SU-DHL-6 (cell line): ENCODE measurements at regions not wholly inside any gene's neighbourhood (a gene's known extent, or its start where the extent isn't known, plus 50 kb on each side); places are given as distances from the start of the nearest gene placed in this dataset.

Source experiments
- H2AFZ ChIP-seq: fragments of 200-600 bp; sonication (generic); 2 replicates; pipeline ENCODE4 v1.6.1; 2014; ENCODE audit warnings: low read depth, mild to moderate bottlenecking, moderate library complexity, mixed read lengths, antibody characterized with exemption, low read length; ENCODE audit not compliant: severe bottlenecking
- H3F3A ChIP-seq: fragments of 200-600 bp; shearing (Covaris generic); 2 replicates; pipeline ENCODE4 v1.6.0; 2016; ENCODE audit warnings: antibody characterized with exemption, mild to moderate bottlenecking; ENCODE audit not compliant: insufficient read depth
- H3K27ac ChIP-seq: fragments of 200-600 bp; sonication (generic); 2 replicates; pipeline ENCODE4 v1.5.1; 2016; ENCODE audit warnings: low read depth, mild to moderate bottlenecking, low read length, moderate library complexity, mixed read lengths
- H3K27me3 ChIP-seq: fragments of 200-600 bp; sonication (generic), shearing (Covaris generic); 2 replicates; pipeline ENCODE4 v1.6.0; 2014; ENCODE audit warnings: mild to moderate bottlenecking, low read length
- H3K36me3 ChIP-seq: fragments of 200-600 bp; sonication (generic); 2 replicates; pipeline ENCODE4 v1.6.1; 2014; ENCODE audit warnings: mild to moderate bottlenecking, low read length, mixed read lengths
- H3K4me2 ChIP-seq: fragments of 300-600, 200-600 bp; shearing (Covaris generic), sonication (generic); 2 replicates; pipeline ENCODE4 v1.6.0; 2014; ENCODE audit warnings: low read length, low read depth, mild to moderate bottlenecking; ENCODE audit not compliant: poor library complexity, severe bottlenecking
- H3K4me3 ChIP-seq: fragments of 200-600 bp; sonication (generic); 2 replicates; pipeline ENCODE4 v1.5.1; 2014; ENCODE audit warnings: antibody characterized with exemption, low read length, mild to moderate bottlenecking, mixed read lengths; ENCODE audit not compliant: insufficient read depth, poor library complexity, severe bottlenecking
- H3K79me2 ChIP-seq: fragments of 200-600 bp; sonication (generic); 2 replicates; pipeline ENCODE4 v1.6.1; 2014; ENCODE audit warnings: mild to moderate bottlenecking, low read length, moderate library complexity; ENCODE audit not compliant: insufficient read depth
- H3K9ac ChIP-seq: fragments of 200-600 bp; sonication (generic); 2 replicates; pipeline ENCODE4 v1.7.0; 2014; ENCODE audit warnings: mild to moderate bottlenecking, low read length
- H3K9me2 ChIP-seq: fragments of 200-600 bp; sonication (generic); replicated peaks from 2 replicates; pipeline ENCODE4 v1.6.1; 2014; ENCODE audit warnings: low read length; ENCODE audit not compliant: insufficient read depth
- H3K9me3 ChIP-seq: fragments of 200-600 bp; sonication (generic); 2 replicates; pipeline ENCODE4 v1.6.1; 2014; ENCODE audit warnings: low read length, mixed read lengths; ENCODE audit not compliant: insufficient read depth
- H4K20me1 ChIP-seq: fragments of 200-600 bp; sonication (generic); 2 replicates; pipeline ENCODE4 v1.6.1; 2014; ENCODE audit warnings: low read depth, mild to moderate bottlenecking, antibody characterized with exemption, low read length, moderate library complexity, mixed read lengths
- EZH2phosphoT487 ChIP-seq: fragments of 200-600 bp; sonication (generic), shearing (Covaris generic); conservative IDR thresholded peaks from 2 replicates; pipeline ENCODE4 v1.6.1; 2018; ENCODE audit warnings: mild to moderate bottlenecking, antibody characterized with exemption, low read length, moderate library complexity, mixed read lengths
- TF ChIP-seq, protein P1 (sequence below): fragments of 200-600 bp; sonication (generic); IDR thresholded peaks from one replicate; pipeline ENCODE4 v1.5.1; 2017; ENCODE audit warnings: antibody characterized with exemption, mild to moderate bottlenecking, low read length, moderate library complexity; ENCODE audit not compliant: insufficient read depth, poor library complexity, severe bottlenecking

DNA sequence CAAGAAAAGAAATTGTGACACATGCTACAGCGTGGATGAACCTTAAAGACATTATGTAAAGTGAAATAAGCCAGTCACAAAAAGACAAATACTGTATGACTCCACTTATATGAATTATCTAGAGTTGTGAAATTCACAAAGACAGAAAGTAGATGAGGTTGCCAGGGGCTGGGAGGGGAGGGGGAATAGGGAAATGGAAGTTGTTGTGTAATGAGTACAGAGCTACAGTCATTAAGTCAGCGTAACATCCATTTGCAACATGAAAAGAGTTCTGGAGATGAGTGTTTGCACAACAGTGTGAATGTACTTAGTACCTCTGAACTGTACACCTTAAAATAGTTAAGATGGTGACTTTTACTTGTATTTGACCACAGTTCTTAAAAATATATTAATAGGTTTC is 112.1 kb upstream of the CDK1 start:
- no peak overlapping the region for H3K4me3 ChIP-seq
- H3K9me2 ChIP-seq, result no peaks in the 10 kb centered on the region
- H3K4me2 ChIP-seq, result no peak overlapping the region
- no peaks in the 10 kb centered on the region for H3K27me3 ChIP-seq
- no peaks in the 10 kb centered on the region for H3F3A ChIP-seq
- no peaks in the 10 kb centered on the region for H4K20me1 ChIP-seq
- H3K9ac ChIP-seq, result no peak overlapping the region
- no peaks in the 10 kb centered on the region for H3K9me3 ChIP-seq
- no peaks in the 10 kb centered on the region for H3K79me2 ChIP-seq
- TF ChIP-seq EZH2phosphoT487, result no peak
- H3K27ac ChIP-seq, result no peak overlapping the region
- H3K36me3 ChIP-seq, result no peaks in the 10 kb centered on the region
- no peak overlapping the region for H2AFZ ChIP-seq

DNA sequence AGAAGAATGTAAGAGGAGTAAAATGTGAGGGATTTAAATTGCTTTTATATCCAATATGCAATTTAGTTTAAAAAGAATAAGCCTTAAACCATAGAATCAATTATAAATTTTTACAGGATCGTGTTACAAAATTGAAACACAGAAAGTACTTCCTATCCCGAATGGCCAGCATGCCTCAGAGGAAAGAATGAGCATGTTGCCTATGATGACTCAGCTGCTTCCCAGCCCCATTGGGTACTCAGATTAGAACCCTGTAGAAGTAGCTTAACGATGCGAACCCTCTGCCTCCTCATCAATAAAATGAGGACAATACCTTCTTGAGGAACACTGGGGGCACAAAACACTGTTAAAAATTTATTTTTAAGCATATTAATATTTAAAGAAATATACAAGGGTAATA is 113.4 kb upstream of the CDK1 start:
- no peak for TF ChIP-seq EZH2phosphoT487
- TF ChIP-seq, protein P1, sequence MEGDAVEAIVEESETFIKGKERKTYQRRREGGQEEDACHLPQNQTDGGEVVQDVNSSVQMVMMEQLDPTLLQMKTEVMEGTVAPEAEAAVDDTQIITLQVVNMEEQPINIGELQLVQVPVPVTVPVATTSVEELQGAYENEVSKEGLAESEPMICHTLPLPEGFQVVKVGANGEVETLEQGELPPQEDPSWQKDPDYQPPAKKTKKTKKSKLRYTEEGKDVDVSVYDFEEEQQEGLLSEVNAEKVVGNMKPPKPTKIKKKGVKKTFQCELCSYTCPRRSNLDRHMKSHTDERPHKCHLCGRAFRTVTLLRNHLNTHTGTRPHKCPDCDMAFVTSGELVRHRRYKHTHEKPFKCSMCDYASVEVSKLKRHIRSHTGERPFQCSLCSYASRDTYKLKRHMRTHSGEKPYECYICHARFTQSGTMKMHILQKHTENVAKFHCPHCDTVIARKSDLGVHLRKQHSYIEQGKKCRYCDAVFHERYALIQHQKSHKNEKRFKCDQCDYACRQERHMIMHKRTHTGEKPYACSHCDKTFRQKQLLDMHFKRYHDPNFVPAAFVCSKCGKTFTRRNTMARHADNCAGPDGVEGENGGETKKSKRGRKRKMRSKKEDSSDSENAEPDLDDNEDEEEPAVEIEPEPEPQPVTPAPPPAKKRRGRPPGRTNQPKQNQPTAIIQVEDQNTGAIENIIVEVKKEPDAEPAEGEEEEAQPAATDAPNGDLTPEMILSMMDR, result no peak
- Histone ChIP-seq H3K27me3 (no peaks in the 10 kb centered on the region), H3K79me2 (no peaks in the 10 kb centered on the region), H3K9me3 (no peaks in the 10 kb centered on the region), H3K27ac (no peak overlapping the region), H3K9me2 (no peaks in the 10 kb centered on the region), H3K9ac (no peak overlapping the region), H2AFZ (no peak overlapping the region), H4K20me1 (no peaks in the 10 kb centered on the region), H3K4me2 (no peak overlapping the region), H3F3A (no peaks in the 10 kb centered on the region), H3K4me3 (no peak overlapping the region), H3K36me3 (no peaks in the 10 kb centered on the region)

DNA sequence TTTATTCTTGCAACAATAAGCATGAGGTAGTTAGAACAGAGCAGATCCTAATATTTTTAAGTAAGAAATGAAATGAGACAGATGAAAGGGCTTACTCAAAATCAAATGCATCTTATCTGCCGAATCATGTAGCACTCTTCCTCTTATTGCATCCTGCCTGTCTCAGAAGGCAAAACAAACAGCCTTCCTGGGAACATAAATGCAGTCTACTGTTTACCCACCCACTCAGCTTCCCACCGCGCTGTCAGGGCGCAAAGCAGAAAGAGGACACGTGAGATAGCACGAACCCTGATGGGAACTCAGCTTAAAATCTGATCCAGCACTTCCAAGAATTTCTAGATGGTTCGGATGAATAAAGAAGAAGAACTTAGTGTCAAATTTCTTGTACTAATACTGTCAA is 114.4 kb upstream of the CDK1 start:
- no peaks in the 10 kb centered on the region for H3K36me3 ChIP-seq
- no peaks in the 10 kb centered on the region for H3K27me3 ChIP-seq
- H3K79me2 ChIP-seq, result no peaks in the 10 kb centered on the region
- H3K4me2 ChIP-seq, result no peak overlapping the region
- H3K27ac ChIP-seq, result no peak overlapping the region
- no peaks in the 10 kb centered on the region for H4K20me1 ChIP-seq
- H3K9ac ChIP-seq, result no peak overlapping the region
- no peak overlapping the region for H2AFZ ChIP-seq
- no peaks in the 10 kb centered on the region for H3K9me3 ChIP-seq
- H3F3A ChIP-seq, result no peaks in the 10 kb centered on the region
- TF ChIP-seq, protein P1, result no peak
- TF ChIP-seq EZH2phosphoT487, result no peak
- H3K4me3 ChIP-seq, result no peak overlapping the region
- H3K9me2 ChIP-seq, result no peaks in the 10 kb centered on the region

DNA sequence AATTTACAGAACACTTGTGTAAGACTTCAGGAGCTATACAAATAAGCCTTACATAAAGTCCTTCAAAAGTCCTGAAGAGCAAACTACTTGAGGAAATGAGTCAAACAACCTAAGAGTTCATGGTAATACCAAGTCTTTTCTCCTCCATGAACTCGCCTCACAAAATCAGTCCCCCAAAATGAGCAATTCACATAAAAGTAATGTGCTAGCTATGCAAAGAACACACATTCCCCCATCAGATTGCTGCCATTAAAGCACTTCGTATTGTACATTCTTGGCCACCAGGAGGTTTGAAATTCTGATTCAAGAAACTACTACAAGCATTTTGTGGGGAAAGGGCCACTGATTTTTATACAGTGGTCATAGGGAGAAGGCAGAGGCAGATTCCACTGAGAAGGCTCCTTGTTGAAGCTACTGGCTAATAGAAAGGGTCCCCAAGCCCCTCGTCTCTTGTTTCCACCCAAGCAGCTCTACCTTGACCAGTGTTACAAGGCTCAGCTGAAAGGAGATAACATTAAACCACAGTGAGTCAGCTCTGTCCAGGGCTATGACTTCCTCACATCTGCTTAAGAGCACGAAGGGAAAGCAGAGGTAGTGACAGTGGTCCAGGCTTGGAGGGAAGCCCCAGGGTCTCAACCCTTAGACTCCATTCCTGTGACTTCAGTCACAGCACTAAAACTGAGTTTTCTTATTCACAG is 115.2 kb upstream of the CDK1 start:
- no peaks in the 10 kb centered on the region for H3K9me3 ChIP-seq
- no peaks in the 10 kb centered on the region for H4K20me1 ChIP-seq
- H2AFZ ChIP-seq, result no peak overlapping the region
- H3K27me3 ChIP-seq, result no peaks in the 10 kb centered on the region
- TF ChIP-seq EZH2phosphoT487, result no peak
- TF ChIP-seq, protein P1, result no peak
- no peak overlapping the region for H3K9ac ChIP-seq
- H3K4me3 ChIP-seq, result no peak overlapping the region
- no peaks in the 10 kb centered on the region for H3F3A ChIP-seq
- H3K9me2 ChIP-seq, result no peaks in the 10 kb centered on the region
- no peak overlapping the region for H3K4me2 ChIP-seq
- H3K27ac ChIP-seq, result no peak overlapping the region
- no peaks in the 10 kb centered on the region for H3K36me3 ChIP-seq
- H3K79me2 ChIP-seq, result no peaks in the 10 kb centered on the region
